PFSK-1 (cell line): ENCODE measurements at regions not wholly inside any gene's neighbourhood (a gene's known extent, or its start where the extent isn't known, plus 50 kb on each side); places are given as distances from the start of the nearest gene placed in this dataset.

Experiments used
- FOXP2 ChIP-seq: optimal IDR thresholded peaks from 2 replicates; pipeline ENCODE3; 2011; ENCODE audit warnings: borderline replicate concordance, control low read depth, inconsistent platforms; ENCODE audit not compliant: insufficient read depth; ENCODE audit errors: extremely low read length, extremely low read depth
- POLR2AphosphoS5 ChIP-seq: IDR thresholded peaks from 2 replicates; pipeline ENCODE4 v1.6.1; 2012; ENCODE audit warnings: low read depth, mild to moderate bottlenecking, control low read depth, low read length, moderate library complexity
- REST ChIP-seq, 2 experiments: IDR thresholded peaks; 2 replicates each; pipeline versions ENCODE4 v1.6.1 to v1.8.0; 2011 to 2012; ENCODE audit warnings: low read depth in 2 of 2, low read length in 2 of 2, control low read depth in 1 of 2, inconsistent platforms in 1 of 2, mild to moderate bottlenecking in 1 of 2, moderate library complexity in 1 of 2; ENCODE audit not compliant: insufficient read depth in 1 of 2
- TAF1 ChIP-seq: IDR thresholded peaks from 2 replicates; pipeline ENCODE4 v1.6.1; 2012; ENCODE audit warnings: low read length, control low read depth, borderline replicate concordance; ENCODE audit not compliant: insufficient read depth

DNA sequence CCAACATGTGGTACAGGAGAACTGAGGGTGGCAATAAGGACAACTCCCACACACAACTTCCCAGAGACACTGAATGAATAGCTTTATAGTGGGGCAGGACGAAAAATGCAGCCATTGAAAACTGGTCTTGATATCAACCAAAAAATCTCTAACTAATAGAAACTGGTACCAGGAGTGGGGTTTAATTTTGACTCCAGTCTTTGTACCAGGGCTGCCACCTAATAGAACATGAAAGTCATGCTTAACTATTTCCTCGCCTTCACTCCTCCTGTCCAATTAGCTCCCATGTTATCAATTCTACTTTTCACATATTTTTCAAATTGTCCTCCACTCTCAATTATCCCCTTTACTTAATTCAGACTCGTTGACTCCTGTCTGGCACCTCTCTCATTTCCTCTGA lies 192.0 kb upstream of the ERCC4 start:
- TF ChIP-seq FOXP2 (no peak), TAF1 (no peak), POLR2AphosphoS5 (no peak), REST (IDR thresholded peaks at IDR 0.05; ENCODE audit: insufficient read depth in 1 of 2, low read depth in 2 of 2, low read length in 2 of 2) (no peak)
